Activated naive CD4-positive, alpha-beta T cell treated with Interleukin-2 at 50 U/mL for 16 hours (primary cell): ENCODE measurements at regions not wholly inside any gene's neighbourhood (a gene's known extent, or its start where the extent isn't known, plus 50 kb on each side); places are given as distances from the start of the nearest gene placed in this dataset.
"Not testable (repeated sequence)": the region's sequence is repeated elsewhere in the genome, so short reads cannot be mapped to it uniquely, and the experiment has no call there.

Experiments used
- DNase-seq: peaks from one replicate; pipeline ENCODE4 v3.0.0-alpha.2; 2020

DNA sequence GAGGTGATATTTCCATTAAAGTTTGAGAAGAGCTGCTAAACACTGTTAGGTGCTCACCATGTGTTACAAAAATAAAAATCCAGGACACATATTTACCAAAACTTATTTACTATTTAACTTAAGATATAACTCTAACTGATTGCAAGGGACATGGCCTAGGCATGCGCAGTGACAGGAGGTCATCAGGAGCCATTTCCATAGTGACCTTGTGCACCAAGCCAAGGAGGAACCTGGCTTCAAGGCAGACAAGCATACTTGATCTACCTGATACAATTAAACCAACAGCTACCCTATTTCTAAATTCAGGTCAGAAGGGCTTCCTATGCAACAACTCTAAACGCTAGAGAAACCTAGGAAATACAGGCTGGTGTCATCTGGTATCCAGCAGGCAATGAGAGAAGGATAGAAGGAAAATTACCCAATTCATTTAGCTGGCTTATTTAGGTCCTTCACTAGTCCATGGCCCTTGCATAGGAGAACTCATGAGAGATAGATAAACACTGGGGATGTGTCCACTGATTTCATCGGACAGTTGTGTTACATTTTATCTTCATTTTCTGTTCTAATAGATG lies 134.4 kb downstream of the FOXB1 start:
- DNase-seq: no peak

DNA sequence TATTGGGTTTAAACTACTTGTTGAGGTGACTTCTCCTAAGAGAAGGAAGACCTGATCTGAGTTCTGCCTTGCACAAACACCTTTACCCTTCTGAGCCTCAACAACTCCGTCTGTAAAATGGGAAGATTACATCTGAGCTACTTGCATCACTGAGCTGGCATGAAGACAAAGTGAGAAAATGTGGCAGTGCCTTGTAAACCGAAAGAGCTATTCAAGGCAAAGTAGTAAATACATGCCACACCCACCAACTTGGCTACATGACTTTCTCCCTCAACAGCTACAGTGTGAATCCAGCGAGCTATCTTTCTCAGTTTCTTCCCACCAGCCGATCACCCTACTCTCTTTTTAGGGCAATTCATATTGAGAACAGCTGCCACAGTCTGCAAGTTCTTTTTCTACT lies 148.3 kb downstream of the FOXB1 start:
- no peak for DNase-seq

DNA sequence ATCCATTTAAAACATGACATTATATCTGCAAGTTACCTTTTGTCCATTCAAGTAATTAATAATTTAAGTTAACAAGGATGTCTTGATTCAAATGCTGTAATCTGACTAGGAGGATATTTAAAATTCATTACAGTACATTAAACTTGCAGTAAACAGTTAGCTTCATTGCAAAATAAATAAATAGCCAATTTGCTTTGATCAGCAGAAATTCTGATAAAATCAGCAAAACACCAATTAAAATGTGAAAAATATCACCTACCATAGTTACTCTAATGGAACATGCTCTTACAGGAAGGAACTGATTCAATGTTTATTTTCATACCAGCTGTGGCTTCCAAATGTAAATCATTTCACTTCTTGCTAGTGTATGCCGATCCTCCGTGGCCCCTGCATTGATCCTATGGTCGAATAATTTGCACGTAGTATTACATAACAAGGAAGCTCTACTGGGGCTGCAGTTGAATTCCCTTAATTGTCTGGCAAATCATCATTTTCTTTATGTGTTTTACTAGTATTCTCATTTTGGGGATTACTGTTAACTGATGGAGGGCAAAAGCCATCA lies 150.7 kb downstream of the FOXB1 start:
- DNase-seq: no peak

DNA sequence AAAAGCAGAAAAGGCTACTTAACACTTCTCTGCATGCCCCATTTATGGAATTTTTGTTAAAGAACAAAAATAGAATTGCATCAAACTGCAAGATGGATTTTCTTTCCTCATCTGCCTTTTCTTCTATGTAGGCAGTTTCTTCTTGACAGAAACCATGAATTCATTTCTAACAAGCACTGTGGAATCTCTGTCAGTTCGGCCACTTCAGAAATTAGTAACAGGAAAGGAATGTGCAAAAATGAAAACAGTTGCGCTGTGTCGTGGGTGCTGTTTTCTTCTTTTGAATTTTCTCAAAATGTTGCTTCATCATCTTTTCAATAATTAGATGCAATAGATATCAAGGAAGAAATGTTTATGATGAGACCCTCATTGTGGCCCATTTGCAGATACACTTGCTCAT lies 151.6 kb downstream of the FOXB1 start:
- peak; percentile 3 for DNase-seq

DNA sequence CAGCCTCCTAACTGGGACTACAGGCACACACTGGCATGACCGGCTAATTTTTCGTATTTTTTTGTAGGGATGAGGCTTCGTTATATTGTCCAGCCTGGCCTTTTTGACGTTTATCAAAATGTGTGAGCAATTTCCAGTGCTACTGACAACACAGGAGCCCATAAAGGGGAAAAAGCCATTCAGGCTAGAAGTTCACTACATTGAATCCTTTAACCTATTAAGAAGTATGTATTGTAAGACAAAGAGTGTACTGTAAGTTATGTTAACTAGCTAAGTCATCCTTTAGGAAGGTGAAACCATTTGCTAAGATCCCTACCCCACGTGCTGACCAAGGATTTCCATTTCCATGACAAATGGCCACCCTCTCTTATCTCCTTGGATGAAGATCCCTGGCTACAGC lies 156.8 kb downstream of the FOXB1 start:
- DNase-seq: no peak

DNA sequence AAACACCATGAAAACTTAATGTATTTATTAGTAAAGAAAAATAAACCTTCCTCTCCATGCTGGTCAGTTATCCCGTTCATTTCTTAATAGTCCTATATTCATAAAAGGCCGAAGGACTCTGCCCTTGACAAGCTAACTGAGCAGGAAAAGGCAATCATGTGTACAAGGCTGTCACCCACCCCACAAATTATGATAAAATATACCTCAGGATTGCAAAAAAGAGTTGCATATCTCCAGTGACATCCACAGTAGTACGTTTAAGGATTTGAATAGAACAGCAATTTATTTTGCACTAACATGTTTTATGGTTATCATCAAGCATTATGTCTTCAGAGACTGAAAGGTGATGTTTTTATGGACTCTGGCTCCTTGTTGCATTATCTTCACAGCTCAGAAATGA lies 157.6 kb downstream of the FOXB1 start:
- no peak for DNase-seq

DNA sequence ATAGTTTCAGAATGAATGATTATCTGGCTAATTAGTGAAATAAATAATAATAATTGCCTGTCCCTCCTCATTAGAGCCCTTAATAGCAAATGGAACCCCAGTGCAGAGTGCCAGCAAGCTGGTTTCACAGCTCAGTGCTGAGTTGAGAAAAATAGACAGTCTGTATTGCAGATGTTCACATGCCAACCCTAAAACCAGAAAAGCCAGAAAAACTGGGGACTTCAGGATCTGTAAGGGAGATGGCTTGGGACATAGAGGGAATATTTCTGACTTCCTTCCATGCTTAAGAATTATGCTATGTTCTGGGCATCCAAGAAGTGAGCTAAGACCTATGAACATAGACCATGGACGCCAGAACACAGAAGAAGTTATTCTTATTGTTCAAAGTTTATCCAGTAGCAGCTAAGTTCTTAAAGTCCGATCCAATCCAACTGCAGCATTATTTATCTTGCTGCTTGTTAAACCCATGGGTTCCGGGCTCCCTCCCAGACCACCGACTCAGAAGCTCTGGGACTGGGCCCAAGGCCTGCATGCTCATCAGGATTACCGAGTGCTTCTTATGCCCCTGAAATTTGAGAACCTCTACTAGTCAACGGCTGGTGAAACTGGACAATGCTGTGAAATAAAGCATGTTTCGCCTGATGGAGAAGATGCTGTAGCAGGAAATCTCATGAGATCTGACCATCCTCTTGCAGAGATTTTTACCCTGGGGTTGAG lies 158.3 kb downstream of the FOXB1 start:
- no peak for DNase-seq

DNA sequence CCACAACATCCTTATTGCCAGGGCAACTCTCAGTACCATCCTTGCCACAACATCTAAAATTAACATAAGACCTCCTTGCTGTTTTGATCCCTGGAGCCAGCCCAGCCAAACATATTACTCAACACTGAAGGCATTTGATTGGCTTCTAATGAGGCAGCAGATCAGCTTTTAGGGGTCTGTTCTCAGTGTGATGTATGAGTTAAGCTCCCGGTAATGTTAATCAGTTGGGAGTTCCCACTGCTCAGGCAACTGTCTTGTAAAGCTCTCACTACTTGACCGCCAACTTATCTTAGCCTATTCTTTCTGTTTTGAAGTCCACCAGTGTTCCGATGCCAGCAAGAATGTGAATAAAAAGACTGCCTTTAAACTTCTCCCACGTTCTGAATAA lies 158.9 kb downstream of the FOXB1 start:
- no peak for DNase-seq

DNA sequence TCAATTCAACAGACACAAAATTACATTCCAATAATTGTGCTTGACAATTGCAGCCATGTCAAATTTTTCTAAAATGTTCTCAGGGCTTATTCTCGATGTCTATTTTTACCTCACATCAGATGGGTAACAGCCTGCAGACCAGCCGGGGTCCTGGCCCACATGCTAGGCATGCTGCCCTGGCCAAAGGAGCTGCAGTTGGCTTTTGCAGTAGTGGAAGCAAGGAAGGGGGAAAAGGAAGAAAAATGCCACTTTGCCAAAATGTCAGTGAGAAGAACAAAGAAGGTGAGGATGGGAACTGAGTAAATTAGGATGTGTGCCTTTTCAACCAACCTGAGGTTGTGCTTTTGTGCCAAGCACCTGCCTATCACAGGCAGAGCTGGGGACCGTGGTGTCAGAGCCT lies 161.0 kb downstream of the FOXB1 start:
- DNase-seq: no peak

DNA sequence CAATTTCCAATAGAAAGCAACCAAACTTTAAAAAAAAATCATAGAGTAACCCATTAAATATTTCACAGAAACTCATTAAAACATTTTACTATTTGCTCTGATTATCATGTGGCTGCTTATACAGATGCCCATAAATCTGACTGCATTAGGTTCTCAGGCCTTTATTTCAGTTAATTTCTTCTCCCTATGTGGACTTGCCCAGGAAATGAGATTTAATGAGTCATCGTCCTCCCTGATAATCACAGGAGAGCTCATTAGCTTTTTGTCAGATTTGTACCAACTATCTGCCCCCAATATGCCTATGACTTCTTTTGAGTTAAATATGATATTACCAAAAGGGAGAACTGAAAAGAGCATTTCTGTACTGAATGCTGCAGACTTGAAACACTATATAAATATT lies 168.0 kb downstream of the FOXB1 start:
- no peak for DNase-seq

DNA sequence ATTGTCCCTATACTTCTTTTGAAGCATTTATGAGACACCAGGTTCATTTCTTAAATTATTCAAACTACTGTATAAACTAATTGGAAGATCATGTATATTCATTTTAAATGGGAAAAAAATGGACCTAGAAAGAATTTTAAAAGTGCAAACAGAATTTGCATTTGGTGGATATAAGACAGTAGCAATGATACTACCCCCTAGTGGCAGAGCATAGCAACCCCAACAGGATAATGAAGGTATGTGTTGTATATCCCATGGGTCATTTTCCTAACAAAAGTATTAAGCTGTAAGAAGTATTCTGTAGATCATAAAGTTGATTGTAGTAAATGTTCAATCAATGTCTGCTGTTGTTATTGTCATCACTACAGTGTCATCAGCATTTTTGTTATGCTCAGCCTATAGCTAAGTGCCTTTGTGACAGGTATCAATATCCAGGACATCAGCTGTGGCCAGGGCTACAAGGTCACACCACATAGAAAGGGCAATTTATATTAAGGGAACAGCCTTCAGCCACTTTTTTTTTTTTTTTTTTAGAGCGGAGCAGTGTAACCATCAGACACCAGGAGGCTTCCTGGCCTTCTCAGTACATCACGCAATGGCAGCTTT lies 175.8 kb downstream of the FOXB1 start:
- peak; percentile 15 for DNase-seq

DNA sequence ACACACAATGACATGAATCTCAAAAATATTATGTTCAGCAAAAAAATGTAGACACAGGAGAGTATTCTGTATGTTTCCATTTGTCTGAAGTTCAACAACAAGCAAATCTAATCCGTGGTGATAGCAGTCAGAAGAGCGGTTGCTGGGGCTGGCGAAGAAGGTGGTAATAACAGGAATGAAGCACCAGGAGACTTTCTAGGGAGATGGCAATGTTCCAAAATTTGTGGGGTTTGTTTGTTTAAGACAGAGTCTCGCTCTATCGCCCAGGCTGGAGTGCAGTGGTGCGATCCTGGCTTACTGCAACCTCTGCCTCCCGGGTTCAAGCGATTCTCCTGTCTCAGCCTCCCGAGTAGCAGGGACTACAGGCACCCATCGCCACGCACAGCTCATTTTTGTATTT lies 177.8 kb downstream of the FOXB1 start:
- not testable (repeated sequence) for DNase-seq

DNA sequence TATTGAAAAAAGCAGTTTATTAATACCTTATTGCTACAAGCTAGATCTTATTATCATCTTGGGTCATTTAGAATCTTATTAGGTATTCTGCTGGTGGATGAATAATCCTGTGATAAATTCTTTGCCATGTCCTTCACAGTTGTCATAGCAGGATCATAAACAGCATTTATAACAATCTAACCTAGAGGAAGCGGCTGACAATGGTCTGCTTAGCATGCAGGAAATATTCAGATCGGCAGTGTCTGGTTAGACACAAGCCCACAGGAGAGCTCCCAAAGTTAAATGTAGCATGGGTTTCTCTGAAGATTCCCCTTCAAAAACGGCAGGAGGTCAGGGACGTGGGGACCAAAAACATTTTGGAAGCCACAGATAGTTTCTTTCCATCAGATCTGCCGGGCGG lies 179.3 kb downstream of the FOXB1 start:
- no peak for DNase-seq

DNA sequence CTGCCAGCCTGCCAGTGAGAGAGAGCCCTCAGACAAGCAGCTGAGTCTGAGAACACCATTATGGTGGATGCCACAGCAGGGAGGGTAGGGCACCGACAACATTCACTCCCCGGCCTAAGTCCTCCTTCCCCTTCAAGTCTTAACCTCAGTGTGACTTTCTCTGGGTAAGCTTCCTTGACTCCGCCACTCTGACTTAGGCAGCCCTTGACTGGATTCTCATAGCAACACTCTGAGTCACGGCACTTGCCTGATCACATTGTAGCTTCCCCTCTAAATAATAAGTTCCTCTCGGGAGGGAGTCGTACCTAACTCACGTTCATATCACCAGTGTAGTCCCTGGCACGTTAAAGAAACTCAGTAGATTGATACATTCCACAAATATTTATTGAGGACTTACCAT lies 180.5 kb downstream of the FOXB1 start:
- DNase-seq: no peak

DNA sequence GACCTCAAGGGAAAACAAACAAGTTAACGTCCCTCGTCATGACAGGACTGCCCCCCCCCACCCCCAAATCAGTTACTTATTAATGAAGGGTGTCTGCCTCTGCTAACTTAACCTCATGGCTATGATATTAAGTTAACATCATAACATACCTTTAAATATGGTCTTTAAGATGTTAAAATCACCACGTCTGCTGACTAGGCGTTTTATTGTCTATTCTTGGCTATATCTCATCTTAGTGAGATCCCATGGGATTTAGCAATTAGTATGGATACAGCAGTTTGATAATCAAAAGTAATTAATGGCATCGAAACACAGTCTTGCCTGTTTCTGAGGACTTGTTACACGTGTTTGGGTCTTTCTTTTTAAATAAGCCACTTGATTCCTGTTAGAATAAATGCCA lies 186.9 kb downstream of the FOXB1 start:
- no peak for DNase-seq

DNA sequence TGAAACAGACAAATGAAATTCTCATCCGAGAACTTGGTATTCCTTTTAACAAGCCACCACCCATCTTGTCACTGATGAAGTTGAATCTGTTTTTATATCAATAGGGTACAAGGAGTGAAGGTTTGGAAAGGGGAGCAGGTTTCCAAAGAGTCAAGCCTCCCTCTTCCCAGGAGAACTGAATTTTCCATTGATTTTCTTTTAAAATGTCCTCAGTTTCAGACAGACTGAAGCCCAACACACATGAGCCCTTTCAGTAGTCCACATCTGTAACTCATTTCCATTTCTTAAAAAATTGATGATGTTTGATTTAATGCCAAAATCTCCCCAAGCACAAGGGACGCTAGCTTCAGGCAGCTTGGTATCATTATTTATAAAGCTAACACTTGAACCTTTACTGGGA lies 187.7 kb downstream of the FOXB1 start:
- no peak for DNase-seq

DNA sequence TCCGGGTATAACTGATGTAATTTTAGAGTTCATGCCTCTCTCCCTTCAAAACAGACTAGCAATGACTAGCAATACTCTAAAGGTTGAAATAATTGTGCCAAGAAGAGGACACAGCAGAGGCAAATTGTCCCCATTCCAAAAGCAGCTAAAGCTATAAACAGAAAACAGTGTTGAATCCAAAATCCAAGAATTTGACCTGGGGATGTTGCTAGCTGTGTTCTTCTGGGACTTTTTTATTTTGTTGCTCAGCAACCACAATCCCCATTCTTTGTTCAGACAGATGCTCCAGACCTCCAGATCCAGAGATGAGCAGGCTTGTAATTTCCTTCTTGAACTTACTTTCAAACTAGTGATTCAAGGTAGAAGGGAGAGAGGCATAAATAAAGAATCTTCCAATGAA lies 191.5 kb downstream of the FOXB1 start:
- no peak for DNase-seq

DNA sequence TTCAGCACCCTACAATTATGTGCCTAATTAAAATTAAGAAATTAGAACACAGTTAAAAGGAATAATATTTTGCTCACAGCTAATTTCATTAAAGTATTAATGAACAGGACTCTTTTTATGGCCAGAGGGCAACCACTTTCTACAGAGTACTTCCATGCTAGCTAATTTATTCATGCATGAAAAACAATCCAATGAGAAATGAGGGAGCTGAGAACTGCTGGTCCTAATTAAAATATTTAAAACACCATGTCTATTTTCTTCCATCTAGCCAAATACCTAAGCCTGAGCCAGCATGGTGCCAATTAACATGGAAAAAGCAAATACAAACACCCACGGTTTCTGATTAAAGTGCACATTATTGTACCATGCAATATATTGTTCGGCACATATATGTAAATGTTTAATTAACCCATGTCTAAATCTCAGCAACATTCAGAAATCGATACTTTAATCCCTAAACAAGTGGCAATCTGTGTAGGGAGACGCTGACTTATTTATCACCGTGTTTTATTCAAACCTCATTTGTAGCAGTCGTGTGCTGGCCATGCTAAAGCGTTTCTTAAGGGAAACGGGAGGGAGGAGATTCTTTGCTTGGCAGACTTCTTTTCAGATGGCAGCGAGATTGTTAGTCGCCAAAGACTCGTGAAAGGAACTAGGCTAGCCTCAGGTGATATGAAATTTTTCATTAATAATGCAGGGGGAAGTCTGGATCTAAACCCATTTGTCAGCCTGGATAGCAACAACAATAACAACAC lies 193.5 kb downstream of the ANXA2 start:
- no peak for DNase-seq

DNA sequence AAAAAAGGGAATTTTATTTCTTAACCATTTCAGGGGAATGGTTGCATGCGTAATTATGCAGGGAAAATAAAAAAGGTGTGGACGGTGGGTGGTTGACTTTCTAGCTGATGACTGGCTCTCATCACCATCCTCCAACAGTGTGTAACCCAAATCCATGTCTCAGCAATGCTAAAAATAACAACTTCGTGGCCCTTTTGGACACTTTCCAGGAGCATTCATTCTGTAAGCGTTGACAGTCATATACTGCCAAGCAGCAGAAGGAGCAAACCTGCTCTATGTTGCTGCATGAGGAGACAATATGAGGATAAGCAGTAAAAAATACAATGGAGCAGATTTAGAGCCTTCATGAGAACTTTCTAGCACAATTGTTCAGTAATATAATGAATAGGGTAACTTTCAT lies 189.1 kb downstream of the ANXA2 start:
- DNase-seq: no peak

DNA sequence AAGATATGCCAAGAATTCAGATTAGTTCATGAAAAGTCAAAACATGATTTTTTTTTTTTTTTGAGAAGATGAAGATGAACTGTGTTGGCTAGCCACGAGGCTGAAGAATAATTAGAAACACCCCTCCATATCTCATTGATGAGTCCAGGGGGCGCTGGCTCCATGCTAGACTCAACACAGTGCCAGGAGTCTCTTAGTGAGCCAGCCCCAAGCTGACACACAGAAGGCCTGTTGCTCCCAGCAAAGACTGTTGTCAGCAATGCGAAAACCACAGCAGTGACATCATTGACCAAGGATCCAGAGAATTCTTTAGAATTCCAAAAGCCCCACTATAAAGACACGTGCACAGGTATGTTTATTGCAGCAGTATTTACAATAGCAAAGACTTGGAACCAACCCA lies 185.2 kb downstream of the ANXA2 start:
- no peak for DNase-seq

DNA sequence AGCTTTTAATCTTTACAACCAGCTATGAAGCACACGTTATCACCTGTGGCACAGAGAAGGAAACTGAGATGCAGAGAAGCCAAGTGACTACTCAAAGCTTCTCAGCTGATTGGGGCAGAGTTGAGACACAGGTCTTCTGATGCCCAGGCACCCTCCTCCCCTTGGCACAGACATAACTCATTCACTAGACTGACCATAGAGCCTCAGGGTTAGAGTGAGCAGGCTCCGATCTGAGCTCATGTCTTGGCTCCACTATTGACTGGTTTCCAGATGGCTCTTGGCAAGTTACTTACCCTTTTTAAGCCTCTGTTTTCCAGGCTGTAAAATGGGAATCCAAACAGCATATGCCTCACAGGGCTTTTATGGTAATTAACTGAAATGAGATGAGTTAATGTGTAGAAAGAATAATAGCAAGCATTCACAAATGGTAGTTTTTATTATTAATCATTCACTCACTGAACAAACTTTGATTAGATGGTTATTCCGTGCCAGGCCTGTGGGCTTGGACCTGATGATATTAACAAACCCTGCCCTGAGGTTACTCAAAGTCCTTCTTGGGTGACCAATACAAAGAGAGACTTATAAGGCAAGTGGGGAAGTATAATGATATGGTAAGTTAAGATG lies 184.3 kb downstream of the ANXA2 start:
- no peak for DNase-seq

DNA sequence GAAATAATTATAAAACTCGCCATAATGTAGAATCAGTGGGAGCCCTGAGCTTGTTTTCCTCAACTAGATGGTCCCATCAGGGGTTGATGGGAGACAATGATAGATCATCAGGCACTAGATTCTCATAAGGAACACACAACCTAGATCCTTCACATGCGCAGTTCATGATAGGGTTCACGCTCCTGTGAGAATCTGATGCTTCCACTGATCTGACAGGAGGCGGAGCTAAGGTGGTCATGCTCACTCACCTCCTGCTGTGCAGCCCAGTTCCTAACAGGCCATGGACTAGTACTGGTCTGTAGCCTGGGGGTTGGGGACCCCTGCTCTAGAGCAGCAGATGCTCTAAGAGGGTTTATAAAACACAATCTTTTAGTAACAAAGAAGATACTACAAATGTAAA lies 183.6 kb downstream of the ANXA2 start:
- no peak for DNase-seq
